Thymus (tissue), 11 donors: ENCODE measurements at regions not wholly inside any gene's neighbourhood (a gene's known extent, or its start where the extent isn't known, plus 50 kb on each side); places are given as distances from the start of the nearest gene placed in this dataset.
A peak's percentile ranks its signal among the peaks of the same experiment; 100 is the strongest.
"Not testable (repeated sequence)": the region's sequence is repeated elsewhere in the genome, so short reads cannot be mapped to it uniquely, and the experiment has no call there.

Experiments
- DNase-seq, 9 donors: peaks; one replicate each; pipeline ENCODE4 v3.0.0-alpha.2; 2013; ENCODE audit warnings: low spot score in 9 of 9, low read depth in 6 of 9, missing footprints in 1 of 9
- H3K27ac ChIP-seq, 2 donors: one replicate each; pipeline ENCODE4 v1.5.1; 2013; ENCODE audit warnings: control low read depth in 1 of 2, low read depth in 1 of 2, low read length in 1 of 2, mild to moderate bottlenecking in 1 of 2, moderate library complexity in 1 of 2
- H3K27me3 ChIP-seq, 2 donors: one replicate each; pipeline ENCODE4 v1.5.1; 2013; ENCODE audit warnings: low read length in 1 of 2; ENCODE audit not compliant: control insufficient read depth in 2 of 2, insufficient read depth in 1 of 2
- H3K36me3 ChIP-seq, 2 donors: one replicate each; pipeline ENCODE4 v1.5.1; 2013; ENCODE audit warnings: low read length in 1 of 2, mild to moderate bottlenecking in 1 of 2, moderate library complexity in 1 of 2; ENCODE audit not compliant: control insufficient read depth in 2 of 2, insufficient read depth in 2 of 2
- H3K4me1 ChIP-seq, 2 donors: one replicate each; pipeline ENCODE4 v1.5.1; 2013; ENCODE audit warnings: low read length in 2 of 2; ENCODE audit not compliant: control insufficient read depth in 2 of 2, insufficient read depth in 2 of 2
- H3K4me3 ChIP-seq, 2 donors: one replicate each; pipeline ENCODE4 v1.5.1; 2013; ENCODE audit warnings: low read length in 2 of 2, control low read depth in 1 of 2, mild to moderate bottlenecking in 1 of 2
- H3K9me3 ChIP-seq, 2 donors: one replicate each; pipeline ENCODE4 v1.5.1; 2013; ENCODE audit warnings: low read length in 1 of 2, mild to moderate bottlenecking in 1 of 2; ENCODE audit not compliant: control insufficient read depth in 2 of 2, insufficient read depth in 1 of 2
- WGBS: extraction: QIAGEN DNeasy Blood & Tissue Kit; methylation state at CpG from one replicate; pipeline ENCODE4 v1.1.7; 2013; 5-methylcytosine and 5-hydroxymethylcytosine counted together
- donor health status: healthy.

DNA sequence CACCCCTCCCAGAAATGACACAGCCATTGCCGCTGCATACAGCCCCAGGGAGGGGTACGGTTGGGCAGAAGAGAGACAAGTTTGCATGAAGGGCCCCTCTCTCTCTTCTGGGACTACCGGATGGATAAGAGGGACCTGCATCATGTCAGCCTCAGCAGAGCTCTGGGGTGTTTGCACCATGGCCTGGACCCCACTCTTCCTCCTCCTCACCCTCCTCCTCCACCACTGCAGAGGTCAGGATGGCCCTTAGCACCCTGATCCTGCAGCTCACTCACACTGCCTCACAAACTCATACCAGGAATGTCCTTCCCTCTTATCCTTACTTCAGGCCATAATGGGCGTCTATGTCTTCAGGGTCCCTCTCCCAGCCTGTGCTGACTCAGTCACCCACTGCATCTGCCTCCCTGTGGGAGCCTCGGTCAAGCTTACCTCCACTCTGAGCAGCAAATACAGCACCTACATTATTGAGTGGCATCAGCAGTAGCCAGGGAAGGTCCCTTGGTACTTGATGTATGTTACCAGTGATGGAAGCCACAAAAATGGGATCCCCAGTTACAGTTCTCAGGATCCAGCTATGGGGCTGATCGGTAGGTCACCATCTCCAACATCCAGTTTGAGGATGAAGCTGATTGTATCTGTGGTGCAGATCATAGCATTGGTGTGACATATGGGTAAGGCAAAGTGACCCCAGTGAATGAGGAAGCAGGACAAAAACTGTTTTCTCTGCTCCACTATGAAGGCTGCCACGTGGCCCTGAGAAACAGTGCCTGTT, 62.2 kb upstream of the VPREB1 start:
- no peak for DNase-seq
- no peak overlapping the region for H3K27ac ChIP-seq
- no peaks in the 10 kb centered on the region for H3K36me3 ChIP-seq
- H3K4me3 ChIP-seq: no peak overlapping the region
- peaks cover 0 to 2% of the 10 kb centered on the region in 2 donors for H3K27me3 ChIP-seq
- H3K4me1 ChIP-seq: peaks cover 2 to 7% of the 10 kb centered on the region in 2 donors
- WGBS: 91% methylated on average over 7 of the region's 7 CpGs
- H3K9me3 ChIP-seq: no peaks in the 10 kb centered on the region

- Histone ChIP-seq H3K27me3 (peaks cover 0 to 2% of the 10 kb centered on the region in 2 donors), H3K4me3 (no peak overlapping the region), H3K9me3 (no peaks in the 10 kb centered on the region), H3K36me3 (no peaks in the 10 kb centered on the region), H3K4me1 (peaks cover 2 to 7% of the 10 kb centered on the region in 2 donors), H3K27ac (no peak overlapping the region)
- WGBS: 94% methylated on average over 3 of the region's 3 CpGs
- no peak for DNase-seq
These were observed 63.2 kb upstream of the VPREB1 start for GRCh38 chr22:22181341-22181850.

DNA sequence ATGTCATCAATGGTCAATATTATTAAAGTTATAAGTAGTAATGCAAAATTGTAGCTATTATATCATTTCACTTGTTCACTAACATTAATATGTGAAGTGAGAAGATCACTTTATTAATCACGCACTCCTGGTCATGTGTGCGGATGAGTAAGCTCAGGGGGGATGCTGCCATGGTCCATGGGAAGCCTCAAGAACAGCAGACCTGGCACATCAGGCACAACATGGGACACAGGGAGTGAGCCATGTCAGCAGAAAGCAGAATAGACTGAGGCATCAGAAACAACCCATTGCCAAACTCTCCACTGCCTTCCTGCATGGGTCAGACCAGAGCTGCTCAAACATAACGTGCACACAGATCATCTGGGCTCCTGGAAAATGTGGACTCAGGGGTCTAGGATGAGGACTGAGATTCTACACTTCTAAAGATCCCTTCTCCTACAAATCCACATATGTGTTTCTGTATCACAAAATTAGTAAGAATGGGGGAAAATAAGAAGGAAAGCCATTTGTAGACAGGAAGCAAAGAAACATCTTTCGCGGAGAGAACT, 63.8 kb upstream of the VPREB1 start:
- Histone ChIP-seq H3K27ac (no peak overlapping the region), H3K4me3 (no peak overlapping the region), H3K27me3 (peaks cover 0 to 2% of the 10 kb centered on the region in 2 donors), H3K4me1 (peaks cover 2 to 7% of the 10 kb centered on the region in 2 donors), H3K9me3 (no peaks in the 10 kb centered on the region), H3K36me3 (no peaks in the 10 kb centered on the region)
- no peak for DNase-seq
- WGBS: 93% methylated on average over 5 of the region's 5 CpGs

DNA sequence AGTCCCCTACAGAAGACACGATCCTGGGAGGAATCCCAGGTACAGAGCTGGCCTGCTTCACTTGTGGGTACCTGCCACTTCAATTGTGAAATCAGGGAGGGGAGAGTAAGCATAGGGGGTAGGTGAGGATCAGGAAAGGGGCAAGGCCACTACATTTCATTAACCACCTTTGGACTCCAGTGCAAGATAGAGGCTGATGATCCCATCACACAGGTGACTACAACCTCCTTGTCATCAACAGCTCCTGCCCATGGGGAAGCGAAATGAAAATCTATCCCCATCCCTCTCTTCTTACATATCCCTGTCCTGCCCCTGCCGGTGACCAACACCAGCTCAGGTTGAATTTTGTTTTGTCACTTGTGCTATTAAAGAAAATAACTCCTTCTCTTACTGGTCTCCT, 64.7 kb upstream of the VPREB1 start:
- Histone ChIP-seq H3K4me1 (peaks cover 2 to 7% of the 10 kb centered on the region in 2 donors), H3K36me3 (no peaks in the 10 kb centered on the region), H3K9me3 (no peaks in the 10 kb centered on the region), H3K27me3 (peaks cover 0 to 2% of the 10 kb centered on the region in 2 donors), H3K27ac (no peak overlapping the region), H3K4me3 (no peak overlapping the region)
- DNase-seq: no peak
- 93% methylated on average over 3 of the region's 3 CpGs for WGBS

GRCh38 chr22:22178992-22179391, 65.6 kb upstream of the VPREB1 start:
- H3K4me1 ChIP-seq: peaks cover 2 to 7% of the 10 kb centered on the region in 2 donors
- peaks cover 0 to 2% of the 10 kb centered on the region in 2 donors for H3K27me3 ChIP-seq
- H3K27ac ChIP-seq: no peak overlapping the region
- no peak overlapping the region for H3K4me3 ChIP-seq
- peak in 1 of 9 donors; percentile 19 for DNase-seq
- H3K9me3 ChIP-seq: no peaks in the 10 kb centered on the region
- WGBS: 88% methylated on average over 2 of the region's 2 CpGs
- H3K36me3 ChIP-seq: no peaks in the 10 kb centered on the region

DNA sequence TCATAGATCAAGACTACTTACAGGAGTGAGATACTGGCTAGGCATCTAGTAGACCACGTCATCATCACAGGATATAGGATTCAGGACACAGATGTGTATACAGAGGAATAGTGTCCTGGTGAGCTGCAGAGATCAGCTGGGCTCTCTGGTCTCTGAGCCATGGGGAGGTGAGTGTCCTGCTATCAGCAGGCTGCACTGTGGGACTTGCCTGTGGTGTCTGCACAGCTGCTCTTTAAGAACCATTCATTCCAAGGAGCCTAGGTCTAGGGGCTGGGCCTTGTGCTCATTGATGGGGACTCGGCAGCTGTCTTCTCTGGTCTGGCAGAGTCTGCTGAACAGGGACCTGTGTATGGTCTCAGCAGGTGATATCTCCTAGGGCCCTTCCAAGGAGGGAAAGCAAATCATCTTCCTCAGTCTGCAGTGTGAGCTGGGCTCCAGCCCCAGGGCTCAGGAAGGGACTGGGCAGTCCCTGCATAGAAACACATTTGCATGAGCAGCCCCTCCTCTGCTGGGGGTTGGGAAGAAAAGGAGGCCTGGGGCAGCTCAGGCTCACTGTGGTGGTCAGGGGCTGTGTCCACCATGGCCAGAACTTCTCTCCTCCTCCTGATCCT, 66.1 kb upstream of the VPREB1 start:
- Histone ChIP-seq H3K27me3 (peaks cover 0 to 2% of the 10 kb centered on the region in 2 donors), H3K9me3 (no peaks in the 10 kb centered on the region), H3K36me3 (no peaks in the 10 kb centered on the region), H3K4me1 (peaks cover 2 to 7% of the 10 kb centered on the region in 2 donors), H3K4me3 (no peak overlapping the region), H3K27ac (no peak overlapping the region)
- no peak for DNase-seq
- WGBS: 92% methylated on average over 2 of the region's 2 CpGs

- 93% methylated on average over 4 of the region's 4 CpGs for WGBS
- no peak for DNase-seq
- Histone ChIP-seq H3K27ac (no peak overlapping the region), H3K36me3 (no peaks in the 10 kb centered on the region), H3K4me1 (peaks cover 2 to 7% of the 10 kb centered on the region in 2 donors), H3K9me3 (no peaks in the 10 kb centered on the region), H3K4me3 (no peak overlapping the region), H3K27me3 (peaks cover 0 to 2% of the 10 kb centered on the region in 2 donors)
These were observed 67.5 kb upstream of the VPREB1 start for GRCh38 chr22:22176929-22177616.

- not testable (repeated sequence) for H3K36me3 ChIP-seq, DNase-seq, H3K9me3 ChIP-seq, H3K27me3 ChIP-seq, H3K27ac ChIP-seq, H3K4me1 ChIP-seq, H3K4me3 ChIP-seq
- 78% methylated on average over 5 of the region's 6 CpGs for WGBS
These were observed 71.5 kb upstream of the VPREB1 start for GRCh38 chr22:22172896-22173628.
